ENCODE measurements at regions not wholly inside any gene's neighbourhood (a gene's known extent, or its start where the extent isn't known, plus 50 kb on each side); places are given as distances from the start of the nearest gene placed in this dataset.

DNA sequence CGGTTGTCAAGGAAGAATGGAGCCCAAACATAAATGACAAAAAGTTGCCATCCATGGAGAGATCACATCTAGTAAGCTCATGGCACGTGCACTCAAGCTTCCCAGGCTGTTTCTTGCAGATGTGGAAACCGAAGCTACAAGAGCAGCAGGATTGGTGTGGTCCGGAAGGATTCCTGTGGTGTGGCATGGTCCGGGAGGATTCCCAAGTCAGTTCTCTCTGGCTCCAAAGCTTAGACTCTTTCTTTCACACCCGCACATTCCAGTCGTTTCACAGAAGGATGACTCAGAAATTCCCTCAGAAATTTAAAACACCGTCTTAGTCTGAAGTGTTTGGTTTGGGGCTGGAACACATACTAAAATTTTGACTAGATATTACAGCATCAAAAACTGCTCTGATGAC lies 78.0 kb upstream of the DRD2 start:
- TF ChIP-seq MAX (IDR thresholded peaks at IDR 0.05; ENCODE audit: low read depth, low read length) (no peak), POLR2A (IDR thresholded peaks at IDR 0.05; ENCODE audit: extremely low read depth, insufficient read length) (no peak)
- TF ChIP-seq, protein P1, sequence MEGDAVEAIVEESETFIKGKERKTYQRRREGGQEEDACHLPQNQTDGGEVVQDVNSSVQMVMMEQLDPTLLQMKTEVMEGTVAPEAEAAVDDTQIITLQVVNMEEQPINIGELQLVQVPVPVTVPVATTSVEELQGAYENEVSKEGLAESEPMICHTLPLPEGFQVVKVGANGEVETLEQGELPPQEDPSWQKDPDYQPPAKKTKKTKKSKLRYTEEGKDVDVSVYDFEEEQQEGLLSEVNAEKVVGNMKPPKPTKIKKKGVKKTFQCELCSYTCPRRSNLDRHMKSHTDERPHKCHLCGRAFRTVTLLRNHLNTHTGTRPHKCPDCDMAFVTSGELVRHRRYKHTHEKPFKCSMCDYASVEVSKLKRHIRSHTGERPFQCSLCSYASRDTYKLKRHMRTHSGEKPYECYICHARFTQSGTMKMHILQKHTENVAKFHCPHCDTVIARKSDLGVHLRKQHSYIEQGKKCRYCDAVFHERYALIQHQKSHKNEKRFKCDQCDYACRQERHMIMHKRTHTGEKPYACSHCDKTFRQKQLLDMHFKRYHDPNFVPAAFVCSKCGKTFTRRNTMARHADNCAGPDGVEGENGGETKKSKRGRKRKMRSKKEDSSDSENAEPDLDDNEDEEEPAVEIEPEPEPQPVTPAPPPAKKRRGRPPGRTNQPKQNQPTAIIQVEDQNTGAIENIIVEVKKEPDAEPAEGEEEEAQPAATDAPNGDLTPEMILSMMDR (IDR thresholded peaks at IDR 0.05; ENCODE audit: low read depth, low read length) = no peak

Measured in NB4 (cell line).